ENCODE measurements at regions not wholly inside any gene's neighbourhood (a gene's known extent, or its start where the extent isn't known, plus 50 kb on each side); places are given as distances from the start of the nearest gene placed in this dataset.
"Not testable (repeated sequence)": the region's sequence is repeated elsewhere in the genome, so short reads cannot be mapped to it uniquely, and the experiment has no call there.

- DNase-seq, result no peak
These were observed 358.6 kb upstream of the NOCT start for GRCh38 chr4:138656990-138657389.

GRCh38 chr4:138655985-138656384 lies 359.6 kb upstream of the NOCT start:
- no peak for DNase-seq

- no peak for DNase-seq
These were observed 360.3 kb upstream of the NOCT start for GRCh38 chr4:138655286-138655685.

GRCh38 chr4:138650929-138651448 lies 364.6 kb upstream of the NOCT start:
- no peak for DNase-seq

GRCh38 chr4:138650495-138650894 lies 365.1 kb upstream of the NOCT start:
- no peak for DNase-seq

- no peak for DNase-seq
These were observed 368.1 kb upstream of the NOCT start for GRCh38 chr4:138647433-138647832.

- no peak for DNase-seq
These were observed 369.2 kb upstream of the NOCT start for GRCh38 chr4:138646383-138646782.

- DNase-seq, result no peak
These were observed 370.3 kb upstream of the NOCT start for GRCh38 chr4:138645289-138645688.

- no peak for DNase-seq
These were observed 371.3 kb upstream of the NOCT start for GRCh38 chr4:138644322-138644721.

GRCh38 chr4:138643827-138644226 lies 371.8 kb upstream of the NOCT start:
- DNase-seq, result no peak

GRCh38 chr4:138639018-138639741 lies 376.4 kb upstream of the NOCT start:
- DNase-seq, result no peak

- DNase-seq, result no peak
These were observed 378.8 kb upstream of the NOCT start for GRCh38 chr4:138636781-138637180.

- no peak for DNase-seq
These were observed 380.7 kb upstream of the NOCT start for GRCh38 chr4:138634915-138635314.

GRCh38 chr4:138633580-138633904 lies 382.0 kb upstream of the NOCT start:
- no peak for DNase-seq

- DNase-seq, result no peak
These were observed 382.6 kb upstream of the NOCT start for GRCh38 chr4:138632856-138633579.

- no peak for DNase-seq
These were observed 384.9 kb upstream of the NOCT start for GRCh38 chr4:138630666-138631065.

- DNase-seq, result no peak
These were observed 385.9 kb upstream of the NOCT start for GRCh38 chr4:138629669-138630068.

GRCh38 chr4:138627096-138627495 lies 384.9 kb upstream of the SLC7A11 start:
- no peak for DNase-seq

GRCh38 chr4:138622362-138622761 lies 380.2 kb upstream of the SLC7A11 start:
- DNase-seq, result not testable (repeated sequence)

- DNase-seq, result no peak
These were observed 374.6 kb upstream of the SLC7A11 start for GRCh38 chr4:138616775-138617174.

- no peak for DNase-seq
These were observed 372.4 kb upstream of the SLC7A11 start for GRCh38 chr4:138614398-138615142.

GRCh38 chr4:138612428-138612827 lies 370.3 kb upstream of the SLC7A11 start:
- DNase-seq, result no peak

- DNase-seq, result no peak
These were observed 369.6 kb upstream of the SLC7A11 start for GRCh38 chr4:138611721-138612120.

- no peak for DNase-seq
These were observed 368.9 kb upstream of the SLC7A11 start for GRCh38 chr4:138611017-138611416.

All from cerebellar nuclear complex (tissue), 1 donor.